ENCODE measurements at regions not wholly inside any gene's neighbourhood (a gene's known extent, or its start where the extent isn't known, plus 50 kb on each side); places are given as distances from the start of the nearest gene placed in this dataset.

DNA sequence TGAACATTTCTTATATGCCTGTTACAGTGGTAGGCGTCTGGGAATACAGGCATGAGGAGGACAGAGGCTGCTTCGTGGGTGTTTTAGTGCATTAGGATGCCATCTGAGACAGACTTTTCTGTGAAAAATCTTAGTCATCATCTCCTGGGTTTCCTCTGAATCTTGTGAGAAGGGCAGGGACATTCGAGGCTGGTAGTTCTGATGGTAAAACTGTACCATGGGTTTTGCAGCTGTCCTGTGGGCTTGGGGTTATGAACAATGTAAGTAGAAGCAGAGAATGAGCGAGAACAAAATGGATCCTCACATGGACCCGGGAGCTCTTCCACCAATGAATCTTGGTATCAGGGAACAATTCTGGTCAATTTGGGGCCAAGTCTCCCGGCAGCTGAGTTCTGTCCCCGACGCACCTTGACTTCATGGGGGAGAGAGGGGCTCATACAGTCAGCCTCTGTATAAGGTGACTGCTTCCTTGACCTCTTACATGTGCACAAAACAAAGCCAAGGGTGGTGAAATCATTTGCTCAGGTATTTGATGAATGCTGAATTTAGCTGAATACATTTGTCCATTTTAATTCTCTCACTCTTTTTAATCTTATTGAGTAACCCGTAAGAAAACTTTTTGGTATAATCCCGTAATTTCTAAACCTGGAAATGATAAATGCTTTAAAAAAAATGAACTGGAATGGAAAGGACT lies 63.6 kb upstream of the ERRFI1 start:
- Mint-ChIP-seq H3K4me3 (no peak overlapping the region), H3K27ac (no peak overlapping the region), H3K9me3 (peaks cover 19% of the 10 kb centered on the region), H3K36me3 (ENCODE audit: low read depth) (no peaks in the 10 kb centered on the region), H3K4me1 (peaks cover 34% of the 10 kb centered on the region), H3K27me3 (ENCODE audit: low read depth, poor library complexity) (peaks cover 4% of the 10 kb centered on the region)
- TF ChIP-seq, protein P1, sequence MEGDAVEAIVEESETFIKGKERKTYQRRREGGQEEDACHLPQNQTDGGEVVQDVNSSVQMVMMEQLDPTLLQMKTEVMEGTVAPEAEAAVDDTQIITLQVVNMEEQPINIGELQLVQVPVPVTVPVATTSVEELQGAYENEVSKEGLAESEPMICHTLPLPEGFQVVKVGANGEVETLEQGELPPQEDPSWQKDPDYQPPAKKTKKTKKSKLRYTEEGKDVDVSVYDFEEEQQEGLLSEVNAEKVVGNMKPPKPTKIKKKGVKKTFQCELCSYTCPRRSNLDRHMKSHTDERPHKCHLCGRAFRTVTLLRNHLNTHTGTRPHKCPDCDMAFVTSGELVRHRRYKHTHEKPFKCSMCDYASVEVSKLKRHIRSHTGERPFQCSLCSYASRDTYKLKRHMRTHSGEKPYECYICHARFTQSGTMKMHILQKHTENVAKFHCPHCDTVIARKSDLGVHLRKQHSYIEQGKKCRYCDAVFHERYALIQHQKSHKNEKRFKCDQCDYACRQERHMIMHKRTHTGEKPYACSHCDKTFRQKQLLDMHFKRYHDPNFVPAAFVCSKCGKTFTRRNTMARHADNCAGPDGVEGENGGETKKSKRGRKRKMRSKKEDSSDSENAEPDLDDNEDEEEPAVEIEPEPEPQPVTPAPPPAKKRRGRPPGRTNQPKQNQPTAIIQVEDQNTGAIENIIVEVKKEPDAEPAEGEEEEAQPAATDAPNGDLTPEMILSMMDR (IDR thresholded peaks at IDR 0.05) = no peak
- DNase-seq = no peak

DNA sequence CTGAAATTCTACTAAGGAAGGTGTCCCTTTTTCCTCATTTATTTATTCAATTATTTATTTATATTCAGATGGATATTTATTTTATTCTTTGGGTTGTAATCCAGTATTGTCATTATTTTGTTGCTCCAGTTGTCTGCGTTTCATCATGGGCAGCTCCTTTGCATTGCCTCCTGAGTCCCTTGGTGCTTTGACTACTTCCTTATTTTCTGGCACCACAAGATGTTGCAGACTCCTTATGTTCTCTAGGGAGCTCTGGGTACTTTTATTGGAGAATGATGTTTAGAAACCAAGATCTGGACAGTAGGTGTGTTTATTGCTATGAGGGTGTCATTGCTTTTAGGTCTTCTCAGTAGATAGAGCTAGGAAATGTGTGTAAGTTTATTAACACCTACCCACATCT lies 59.9 kb upstream of the ERRFI1 start:
- Mint-ChIP-seq H3K4me1 (peaks cover 18% of the 10 kb centered on the region), H3K36me3 (ENCODE audit: low read depth) (no peaks in the 10 kb centered on the region), H3K4me3 (no peak overlapping the region), H3K27me3 (ENCODE audit: low read depth, poor library complexity) (peaks cover 8% of the 10 kb centered on the region), H3K27ac (no peak overlapping the region), H3K9me3 (peaks cover 19% of the 10 kb centered on the region)
- TF ChIP-seq, protein P1 (IDR thresholded peaks at IDR 0.05) = no peak
- no peak for DNase-seq

DNA sequence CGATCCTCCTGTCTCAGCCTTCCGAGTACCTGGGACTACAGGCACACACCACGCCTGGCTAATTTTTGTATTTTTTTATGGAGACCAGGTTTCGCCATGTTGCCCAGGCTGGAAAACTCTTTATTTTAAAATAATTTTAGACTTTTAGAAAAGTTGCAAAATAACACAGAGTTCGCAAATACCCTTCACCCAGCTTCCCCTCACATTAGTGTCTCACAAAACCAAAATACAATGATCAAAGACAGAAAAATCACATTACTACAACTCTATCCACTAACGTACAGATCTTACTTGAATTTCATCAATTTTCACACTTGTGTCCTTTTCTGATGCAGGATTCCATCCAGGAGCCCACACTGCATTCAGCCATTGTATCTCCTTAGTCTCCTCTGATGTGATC lies 58.8 kb upstream of the ERRFI1 start:
- peaks cover 10% of the 10 kb centered on the region for H3K4me1 Mint-ChIP-seq
- TF ChIP-seq, protein P1 (IDR thresholded peaks at IDR 0.05) = no peak
- H3K36me3 Mint-ChIP-seq (ENCODE audit: low read depth) = no peaks in the 10 kb centered on the region
- peaks cover 11% of the 10 kb centered on the region for H3K27me3 Mint-ChIP-seq (ENCODE audit: low read depth, poor library complexity)
- H3K9me3 Mint-ChIP-seq = peaks cover 19% of the 10 kb centered on the region
- no peak overlapping the region for H3K4me3 Mint-ChIP-seq
- no peak for DNase-seq
- no peak overlapping the region for H3K27ac Mint-ChIP-seq

DNA sequence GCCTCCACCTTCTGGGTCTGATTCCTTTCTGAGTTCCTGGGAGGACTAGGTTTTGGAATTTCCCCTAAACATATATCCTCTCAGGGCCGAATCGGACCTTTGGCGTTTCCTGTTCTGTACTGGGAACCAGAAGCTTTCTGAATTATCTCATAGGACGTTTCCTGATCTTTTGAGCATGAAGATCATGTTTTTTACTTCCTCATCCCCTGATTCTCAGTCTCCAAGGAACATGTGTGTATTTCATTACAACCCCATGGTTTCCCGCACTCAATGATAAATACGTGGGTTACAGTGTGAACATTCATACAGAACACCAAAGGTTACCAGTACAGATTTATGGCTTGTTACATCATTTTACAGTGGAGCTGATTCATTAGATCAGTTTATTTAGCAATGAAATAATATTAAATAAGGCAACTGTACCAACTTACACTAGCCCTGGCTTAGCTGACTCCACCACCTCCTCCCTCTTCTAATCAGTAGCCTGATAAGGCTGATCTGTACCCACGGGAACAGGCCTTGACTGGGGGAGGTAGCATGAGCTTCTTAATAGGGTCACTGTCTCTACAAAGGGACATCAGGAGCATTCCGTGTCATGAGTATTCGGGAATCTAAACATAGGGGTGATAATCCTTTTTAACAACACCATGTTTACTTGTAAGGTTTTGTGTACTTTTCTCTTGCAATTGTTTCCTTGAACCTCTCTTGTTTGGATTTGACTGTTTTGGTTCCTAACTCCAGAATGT lies 57.8 kb upstream of the ERRFI1 start:
- H3K27me3 Mint-ChIP-seq (ENCODE audit: low read depth, poor library complexity) = peaks cover 11% of the 10 kb centered on the region
- H3K27ac Mint-ChIP-seq = no peak overlapping the region
- H3K36me3 Mint-ChIP-seq (ENCODE audit: low read depth) = no peaks in the 10 kb centered on the region
- no peak overlapping the region for H3K4me3 Mint-ChIP-seq
- TF ChIP-seq, protein P1 (IDR thresholded peaks at IDR 0.05) = no peak
- no peak for DNase-seq
- H3K9me3 Mint-ChIP-seq = peaks cover 19% of the 10 kb centered on the region
- peaks cover 11% of the 10 kb centered on the region for H3K4me1 Mint-ChIP-seq

DNA sequence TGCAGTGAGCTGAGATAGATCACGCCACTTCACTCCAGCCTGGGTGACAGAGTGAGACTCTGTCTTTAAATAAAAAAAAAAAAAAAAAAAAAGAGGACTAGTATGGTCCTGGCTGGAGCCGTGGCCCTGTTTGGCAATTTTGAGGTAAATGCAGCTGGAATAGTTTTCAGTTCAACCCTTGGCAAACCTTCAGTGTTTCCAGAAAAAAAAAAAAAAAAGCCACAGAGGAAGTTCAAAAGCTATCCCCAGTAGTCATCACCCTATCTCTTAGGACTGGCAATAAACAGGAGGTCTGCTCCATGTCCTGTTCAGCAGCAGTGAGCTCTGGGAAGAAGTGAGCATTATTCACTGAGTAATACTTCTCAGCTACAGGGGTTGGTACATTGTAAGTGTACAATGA lies 56.8 kb upstream of the ERRFI1 start:
- Mint-ChIP-seq H3K36me3 (ENCODE audit: low read depth) (no peaks in the 10 kb centered on the region), H3K27me3 (ENCODE audit: low read depth, poor library complexity) (peaks cover 15% of the 10 kb centered on the region), H3K27ac (no peak overlapping the region), H3K4me3 (no peak overlapping the region), H3K4me1 (peaks cover 21% of the 10 kb centered on the region), H3K9me3 (peaks cover 19% of the 10 kb centered on the region)
- no peak for DNase-seq
- TF ChIP-seq, protein P1 (IDR thresholded peaks at IDR 0.05) = no peak
